ENCODE measurements at regions not wholly inside any gene's neighbourhood (a gene's known extent, or its start where the extent isn't known, plus 50 kb on each side); places are given as distances from the start of the nearest gene placed in this dataset.

GRCh38 chr18:51516478-51517038 is 319.1 kb upstream of the MEX3C start:
- TF ChIP-seq EZH2 (IDR thresholded peaks at IDR 0.05) = no peak
- TF ChIP-seq POLR2AphosphoS5 (IDR thresholded peaks at IDR 0.05; ENCODE audit: borderline replicate concordance, low read depth, low read length) = no peak
